Breast epithelium (tissue), 3 donors: ENCODE measurements at regions not wholly inside any gene's neighbourhood (a gene's known extent, or its start where the extent isn't known, plus 50 kb on each side); places are given as distances from the start of the nearest gene placed in this dataset.

ENCODE experiments used
- POLR2A ChIP-seq: fragments of 450-650 bp; IDR thresholded peaks from one replicate; pipeline ENCODE4 v1.6.1; 2016; ENCODE audit warnings: antibody characterized with exemption, mild to moderate bottlenecking, moderate library complexity
- POLR2AphosphoS5 ChIP-seq, 3 donors: sonication (generic); formaldehyde crosslinking; IDR thresholded peaks; one replicate each; pipeline ENCODE4 v1.6.1; 2017; ENCODE audit warnings: antibody characterized with exemption in 3 of 3
- TF ChIP-seq, protein P1 (sequence below), 3 donors: fragments of 450-650 bp; IDR thresholded peaks; one replicate each; pipeline ENCODE4 v1.5.1; 2016 to 2017; ENCODE audit warnings: antibody characterized with exemption in 3 of 3, mild to moderate bottlenecking in 3 of 3, moderate library complexity in 3 of 3

DNA sequence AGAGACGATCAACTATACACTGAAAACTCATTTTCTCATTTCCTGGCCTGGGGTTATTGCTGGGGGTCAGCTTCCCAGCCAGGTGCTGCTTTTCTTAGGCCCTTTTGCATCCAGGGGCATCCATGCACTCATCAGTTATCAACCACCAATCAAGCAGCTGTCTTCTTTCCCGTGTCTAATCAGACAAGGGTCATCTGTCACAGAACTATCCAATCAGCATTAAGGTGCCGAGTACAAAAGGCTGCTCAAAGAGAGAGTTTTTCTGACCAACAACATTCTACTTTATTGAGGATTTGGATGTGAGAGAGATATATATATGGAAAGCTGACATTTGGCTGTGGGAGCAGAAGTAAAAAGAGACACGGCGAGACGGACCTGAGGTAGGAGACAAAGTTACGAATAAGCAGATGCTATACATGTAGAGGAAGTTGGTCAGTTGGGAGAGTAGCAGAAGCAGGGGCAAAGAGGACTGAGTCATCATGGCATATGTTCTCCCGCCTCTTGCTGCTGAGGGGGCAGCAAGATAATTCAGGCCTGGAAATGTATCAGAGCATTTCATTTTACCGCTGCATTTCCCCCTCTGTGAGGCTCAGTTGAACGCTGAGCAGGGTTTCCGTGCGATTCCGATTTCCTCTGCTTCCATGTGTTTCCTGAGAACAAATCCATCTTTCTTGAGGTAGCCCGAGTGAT is 129.3 kb downstream of the NUP35 start:
- TF ChIP-seq, protein P1, sequence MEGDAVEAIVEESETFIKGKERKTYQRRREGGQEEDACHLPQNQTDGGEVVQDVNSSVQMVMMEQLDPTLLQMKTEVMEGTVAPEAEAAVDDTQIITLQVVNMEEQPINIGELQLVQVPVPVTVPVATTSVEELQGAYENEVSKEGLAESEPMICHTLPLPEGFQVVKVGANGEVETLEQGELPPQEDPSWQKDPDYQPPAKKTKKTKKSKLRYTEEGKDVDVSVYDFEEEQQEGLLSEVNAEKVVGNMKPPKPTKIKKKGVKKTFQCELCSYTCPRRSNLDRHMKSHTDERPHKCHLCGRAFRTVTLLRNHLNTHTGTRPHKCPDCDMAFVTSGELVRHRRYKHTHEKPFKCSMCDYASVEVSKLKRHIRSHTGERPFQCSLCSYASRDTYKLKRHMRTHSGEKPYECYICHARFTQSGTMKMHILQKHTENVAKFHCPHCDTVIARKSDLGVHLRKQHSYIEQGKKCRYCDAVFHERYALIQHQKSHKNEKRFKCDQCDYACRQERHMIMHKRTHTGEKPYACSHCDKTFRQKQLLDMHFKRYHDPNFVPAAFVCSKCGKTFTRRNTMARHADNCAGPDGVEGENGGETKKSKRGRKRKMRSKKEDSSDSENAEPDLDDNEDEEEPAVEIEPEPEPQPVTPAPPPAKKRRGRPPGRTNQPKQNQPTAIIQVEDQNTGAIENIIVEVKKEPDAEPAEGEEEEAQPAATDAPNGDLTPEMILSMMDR (IDR thresholded peaks at IDR 0.05) = no peak
- TF ChIP-seq POLR2AphosphoS5 (IDR thresholded peaks at IDR 0.05) (no peak), POLR2A (no peak)
